Right lobe of liver (tissue), 6 donors: ENCODE measurements at regions not wholly inside any gene's neighbourhood (a gene's known extent, or its start where the extent isn't known, plus 50 kb on each side); places are given as distances from the start of the nearest gene placed in this dataset.

Source experiments
- ATAC-seq, 4 donors: fragments of 200-7000 bp; cut with Tn5 transposase; one replicate each; pipeline ENCODE4 v1.9.1; 2020; ENCODE audit warnings: mild to moderate bottlenecking in 4 of 4, moderate library complexity in 4 of 4
- DNase-seq, 3 donors: peaks; one replicate each; pipeline ENCODE4 v3.0.0-alpha.2; 2020
- H3K27ac ChIP-seq, 3 donors: fragments of 200-600 bp; one replicate each; pipeline ENCODE4 v1.8.0; 2022
- H3K27me3 ChIP-seq, 2 donors: fragments of 200-600 bp; one replicate each; pipeline ENCODE4 v1.8.0; 2022
- H3K36me3 ChIP-seq, 4 donors: fragments of 200-600 bp; sonication (generic) in 1 of 4; one replicate each; pipeline versions ENCODE4 v1.5.1 to v1.8.0; 2017 to 2022; ENCODE audit warnings: control low read depth in 1 of 4
- H3K4me1 ChIP-seq, 4 donors: fragments of 200-600 bp; sonication (generic) in 1 of 4; one replicate each; pipeline versions ENCODE4 v1.5.1 to v1.8.0; 2017 to 2022; ENCODE audit warnings: control low read depth in 1 of 4
- H3K4me3 ChIP-seq, 3 donors: fragments of 200-600 bp; one replicate each; pipeline ENCODE4 v1.8.0; 2022
- H3K9me3 ChIP-seq, 4 donors: fragments of 200-600 bp; sonication (generic) in 1 of 4; one replicate each; pipeline versions ENCODE4 v1.5.1 to v1.8.0; 2017 to 2022; ENCODE audit warnings: control low read depth in 1 of 4
- CTCF ChIP-seq, 4 donors: fragments of 200-600 bp in 3 of 4; fragments of 450-650 bp in 1 of 4; IDR thresholded peaks; one replicate each; pipeline versions ENCODE4 v1.5.1 to v1.8.0; 2016 to 2022; ENCODE audit warnings: antibody characterized with exemption in 4 of 4, mild to moderate bottlenecking in 2 of 4
- POLR2A ChIP-seq: fragments of 450-650 bp; IDR thresholded peaks from one replicate; pipeline ENCODE4 v1.6.1; 2017; ENCODE audit warnings: antibody characterized with exemption, mild to moderate bottlenecking
- WGBS: methylation state at CpG from one replicate; pipeline ENCODE4 v1.1.6; 2018; ENCODE audit warnings: low coverage, low lambda C conversion rate; ENCODE audit not compliant: insufficient coverage; ENCODE audit errors: missing lambda C conversion rate; 5-methylcytosine and 5-hydroxymethylcytosine counted together
- intact Hi-C, 2 donors: fragments of 100-400 bp; cut with DNase I; formaldehyde crosslinking; loops; one replicate each; pipeline versions ENCODE4 v1.11.2 to v1.14.1; 2022
- donor health status: DM: no; HTN: yes; CAD: no.
- donor health status: DM: no; HTN: no; CAD: no.
- donor health status: DM: no; HTN: no; CAD: no.
- donor health status: DM: no; HTN: yes; CAD: no.
- donor health status: DM: no; HTN: yes; CAD: no.

GRCh38 chr10:18984531-18984930, 64.1 kb upstream of the MALRD1 start:
- Histone ChIP-seq H3K27me3 (no peaks in the 10 kb centered on the region), H3K36me3 (no peaks in the 10 kb centered on the region), H3K9me3 (no peaks in the 10 kb centered on the region), H3K27ac (no peak overlapping the region), H3K4me3 (no peak overlapping the region), H3K4me1 (no peaks in the 10 kb centered on the region)
- intact Hi-C loops = no loop called here
- ATAC-seq (no peak), DNase-seq (no peak)
- no peak for TF ChIP-seq POLR2A
- TF ChIP-seq CTCF (IDR thresholded peaks at IDR 0.05) = no peak
- WGBS = 9% methylated on average over 3 of the region's 3 CpGs

GRCh38 chr10:18988338-18988737, 60.3 kb upstream of the MALRD1 start:
- Histone ChIP-seq H3K4me1 (no peaks in the 10 kb centered on the region), H3K36me3 (no peaks in the 10 kb centered on the region), H3K27ac (no peak overlapping the region), H3K9me3 (no peaks in the 10 kb centered on the region), H3K4me3 (no peak overlapping the region), H3K27me3 (no peaks in the 10 kb centered on the region)
- no peak for DNase-seq
- WGBS = 49% methylated on average over 2 of the region's 2 CpGs
- TF ChIP-seq CTCF (IDR thresholded peaks at IDR 0.05) = no peak
- no peak for TF ChIP-seq POLR2A
- no peak for ATAC-seq
- intact Hi-C loops = no loop called here
